ENCODE measurements at regions not wholly inside any gene's neighbourhood (a gene's known extent, or its start where the extent isn't known, plus 50 kb on each side); places are given as distances from the start of the nearest gene placed in this dataset.

DNA sequence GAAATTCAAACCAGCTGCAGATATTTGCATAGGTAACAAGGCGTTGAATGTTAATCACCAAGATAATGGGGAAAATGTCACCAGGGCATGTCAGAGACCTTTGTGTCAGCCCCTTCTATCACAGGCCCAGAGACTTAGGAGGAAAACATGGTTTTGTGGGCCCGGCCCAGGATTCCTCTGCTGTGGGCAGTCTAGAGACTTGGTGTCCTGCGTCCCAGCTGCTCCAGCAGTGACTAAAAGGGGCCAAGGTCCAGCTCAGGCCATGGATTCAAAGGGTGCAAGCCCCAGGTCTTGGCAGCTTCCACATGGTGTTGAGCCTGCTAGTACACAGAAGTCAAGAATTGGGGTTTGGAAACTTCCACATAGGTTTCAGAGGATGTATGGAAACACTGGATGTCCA, 147.5 kb upstream of the ZWINT start:
- TF ChIP-seq, protein P1, sequence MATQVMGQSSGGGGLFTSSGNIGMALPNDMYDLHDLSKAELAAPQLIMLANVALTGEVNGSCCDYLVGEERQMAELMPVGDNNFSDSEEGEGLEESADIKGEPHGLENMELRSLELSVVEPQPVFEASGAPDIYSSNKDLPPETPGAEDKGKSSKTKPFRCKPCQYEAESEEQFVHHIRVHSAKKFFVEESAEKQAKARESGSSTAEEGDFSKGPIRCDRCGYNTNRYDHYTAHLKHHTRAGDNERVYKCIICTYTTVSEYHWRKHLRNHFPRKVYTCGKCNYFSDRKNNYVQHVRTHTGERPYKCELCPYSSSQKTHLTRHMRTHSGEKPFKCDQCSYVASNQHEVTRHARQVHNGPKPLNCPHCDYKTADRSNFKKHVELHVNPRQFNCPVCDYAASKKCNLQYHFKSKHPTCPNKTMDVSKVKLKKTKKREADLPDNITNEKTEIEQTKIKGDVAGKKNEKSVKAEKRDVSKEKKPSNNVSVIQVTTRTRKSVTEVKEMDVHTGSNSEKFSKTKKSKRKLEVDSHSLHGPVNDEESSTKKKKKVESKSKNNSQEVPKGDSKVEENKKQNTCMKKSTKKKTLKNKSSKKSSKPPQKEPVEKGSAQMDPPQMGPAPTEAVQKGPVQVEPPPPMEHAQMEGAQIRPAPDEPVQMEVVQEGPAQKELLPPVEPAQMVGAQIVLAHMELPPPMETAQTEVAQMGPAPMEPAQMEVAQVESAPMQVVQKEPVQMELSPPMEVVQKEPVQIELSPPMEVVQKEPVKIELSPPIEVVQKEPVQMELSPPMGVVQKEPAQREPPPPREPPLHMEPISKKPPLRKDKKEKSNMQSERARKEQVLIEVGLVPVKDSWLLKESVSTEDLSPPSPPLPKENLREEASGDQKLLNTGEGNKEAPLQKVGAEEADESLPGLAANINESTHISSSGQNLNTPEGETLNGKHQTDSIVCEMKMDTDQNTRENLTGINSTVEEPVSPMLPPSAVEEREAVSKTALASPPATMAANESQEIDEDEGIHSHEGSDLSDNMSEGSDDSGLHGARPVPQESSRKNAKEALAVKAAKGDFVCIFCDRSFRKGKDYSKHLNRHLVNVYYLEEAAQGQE (IDR thresholded peaks at IDR 0.05; ENCODE audit: insufficient read depth in 1 of 2, low read depth in 2 of 2, low read length in 2 of 2): no peak
- TF ChIP-seq POLR2AphosphoS5 (IDR thresholded peaks at IDR 0.05; ENCODE audit: low read depth, low read length) (no peak), TAF1 (IDR thresholded peaks at IDR 0.05; ENCODE audit: borderline replicate concordance, insufficient read depth, low read length) (no peak), FOXP2 (optimal IDR thresholded peaks at IDR 0.05; ENCODE audit: borderline replicate concordance, extremely low read depth, extremely low read length, insufficient read depth) (no peak)

Data from PFSK-1 (cell line).